Lower leg skin (tissue), 4 donors: ENCODE measurements at regions not wholly inside any gene's neighbourhood (a gene's known extent, or its start where the extent isn't known, plus 50 kb on each side); places are given as distances from the start of the nearest gene placed in this dataset.

Experiments
- DNase-seq, 2 donors: peaks; one replicate each; pipeline ENCODE4 v3.0.0-alpha.2; 2019; ENCODE audit warnings: low spot score in 2 of 2
- H3K4me3 ChIP-seq: fragments of 200-600 bp; sonication (generic); 2 replicates; pipeline ENCODE4 v1.5.1; 2017; ENCODE audit warnings: mild to moderate bottlenecking, low read depth; ENCODE audit not compliant: poor library complexity, severe bottlenecking
- POLR2A ChIP-seq, 2 donors: fragments of 450-650 bp; IDR thresholded peaks; one replicate each; pipeline ENCODE4 v1.6.1; 2016 to 2017; ENCODE audit warnings: antibody characterized with exemption in 2 of 2, mild to moderate bottlenecking in 1 of 2, moderate library complexity in 1 of 2
- WGBS, 2 donors: methylation state at CpG; one replicate each; pipeline ENCODE4 v1.1.5; 2018; 5-methylcytosine and 5-hydroxymethylcytosine counted together
- intact Hi-C: fragments of 100-400 bp; cut with DNase I; formaldehyde crosslinking; loops from one replicate; pipeline ENCODE4 v1.15.0; 2023; ENCODE audit warnings: low total_unique reads
- TF ChIP-seq, protein P1 (sequence below), 3 donors: fragments of 450-650 bp; IDR thresholded peaks; one replicate each; pipeline ENCODE4 v1.5.1; 2016; ENCODE audit warnings: antibody characterized with exemption in 3 of 3, mild to moderate bottlenecking in 3 of 3, moderate library complexity in 2 of 3

DNA sequence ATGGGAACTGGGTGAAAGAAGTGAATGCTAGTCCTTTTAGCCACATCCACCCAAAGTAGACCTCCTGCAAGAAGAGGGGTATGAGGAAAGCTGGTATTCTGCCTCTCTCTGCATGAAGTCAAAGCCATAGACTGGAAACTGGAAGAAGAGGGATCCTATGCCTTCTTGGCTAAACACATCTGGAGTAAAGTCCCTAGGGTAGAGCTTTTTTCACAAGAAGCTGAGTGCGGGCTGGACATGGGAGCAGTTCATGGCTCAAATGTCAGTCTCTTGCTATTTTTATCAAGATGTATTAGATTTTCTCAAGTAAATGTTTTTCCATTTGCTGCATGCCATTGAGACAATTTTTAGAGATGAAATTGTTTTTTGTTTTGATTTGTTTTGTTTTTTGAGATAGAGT, 206.5 kb upstream of the TMEM72 start:
- intact Hi-C loops: no loop called here
- TF ChIP-seq POLR2A (IDR thresholded peaks at IDR 0.05): no peak
- TF ChIP-seq, protein P1, sequence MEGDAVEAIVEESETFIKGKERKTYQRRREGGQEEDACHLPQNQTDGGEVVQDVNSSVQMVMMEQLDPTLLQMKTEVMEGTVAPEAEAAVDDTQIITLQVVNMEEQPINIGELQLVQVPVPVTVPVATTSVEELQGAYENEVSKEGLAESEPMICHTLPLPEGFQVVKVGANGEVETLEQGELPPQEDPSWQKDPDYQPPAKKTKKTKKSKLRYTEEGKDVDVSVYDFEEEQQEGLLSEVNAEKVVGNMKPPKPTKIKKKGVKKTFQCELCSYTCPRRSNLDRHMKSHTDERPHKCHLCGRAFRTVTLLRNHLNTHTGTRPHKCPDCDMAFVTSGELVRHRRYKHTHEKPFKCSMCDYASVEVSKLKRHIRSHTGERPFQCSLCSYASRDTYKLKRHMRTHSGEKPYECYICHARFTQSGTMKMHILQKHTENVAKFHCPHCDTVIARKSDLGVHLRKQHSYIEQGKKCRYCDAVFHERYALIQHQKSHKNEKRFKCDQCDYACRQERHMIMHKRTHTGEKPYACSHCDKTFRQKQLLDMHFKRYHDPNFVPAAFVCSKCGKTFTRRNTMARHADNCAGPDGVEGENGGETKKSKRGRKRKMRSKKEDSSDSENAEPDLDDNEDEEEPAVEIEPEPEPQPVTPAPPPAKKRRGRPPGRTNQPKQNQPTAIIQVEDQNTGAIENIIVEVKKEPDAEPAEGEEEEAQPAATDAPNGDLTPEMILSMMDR (IDR thresholded peaks at IDR 0.05): no peak
- WGBS, 2 donors: 65 to 71% methylated on average over 1 of the region's 1 CpG
- DNase-seq: no peak
- H3K4me3 ChIP-seq: no peak overlapping the region

DNA sequence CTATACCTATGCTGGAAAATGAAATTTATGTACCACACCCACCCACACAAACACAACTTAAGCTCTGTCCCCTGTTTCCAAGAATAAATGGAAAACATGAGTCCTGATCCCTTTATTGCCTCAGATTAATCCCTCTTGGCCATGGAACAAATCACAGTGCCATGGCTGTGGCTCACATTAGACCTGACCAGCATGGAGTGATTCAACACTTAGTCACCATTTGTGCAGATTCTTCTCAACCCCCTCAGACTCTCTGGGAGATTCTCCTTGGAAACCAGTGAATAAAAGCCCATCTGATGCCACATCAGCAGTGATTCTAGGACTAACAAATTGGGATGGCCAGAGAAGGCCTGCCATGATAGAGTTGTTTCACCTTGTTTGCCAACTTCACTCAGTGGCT, 204.4 kb upstream of the TMEM72 start:
- TF ChIP-seq, protein P1 (IDR thresholded peaks at IDR 0.05): no peak
- TF ChIP-seq POLR2A (IDR thresholded peaks at IDR 0.05): no peak
- H3K4me3 ChIP-seq: no peak overlapping the region
- intact Hi-C loops: no loop called here
- DNase-seq: no peak

DNA sequence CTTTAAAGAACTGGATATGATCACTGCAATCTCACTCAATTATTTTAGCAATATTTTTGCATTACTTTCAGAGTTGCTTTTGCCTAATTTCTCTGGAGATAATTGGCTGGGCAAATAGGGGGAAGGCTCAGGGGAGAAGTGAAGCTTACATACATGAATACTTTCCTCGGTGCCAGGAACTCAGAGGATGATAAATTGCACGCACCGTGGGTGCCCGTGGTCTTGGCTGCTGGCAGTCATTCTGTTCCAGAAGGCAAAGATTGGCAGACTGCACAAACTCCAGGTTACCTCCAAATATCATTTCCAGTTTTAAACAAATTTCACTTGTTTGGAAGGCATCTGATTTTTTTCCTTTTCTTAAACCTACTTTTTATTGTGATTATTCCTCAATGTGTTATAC, 197.8 kb upstream of the TMEM72 start:
- DNase-seq: no peak
- WGBS, 2 donors: 41 to 46% methylated on average over 4 of the region's 4 CpGs
- no peak overlapping the region for H3K4me3 ChIP-seq
- intact Hi-C loops: no loop called here
- TF ChIP-seq, protein P1 (IDR thresholded peaks at IDR 0.05): no peak
- no peak for TF ChIP-seq POLR2A (IDR thresholded peaks at IDR 0.05)

DNA sequence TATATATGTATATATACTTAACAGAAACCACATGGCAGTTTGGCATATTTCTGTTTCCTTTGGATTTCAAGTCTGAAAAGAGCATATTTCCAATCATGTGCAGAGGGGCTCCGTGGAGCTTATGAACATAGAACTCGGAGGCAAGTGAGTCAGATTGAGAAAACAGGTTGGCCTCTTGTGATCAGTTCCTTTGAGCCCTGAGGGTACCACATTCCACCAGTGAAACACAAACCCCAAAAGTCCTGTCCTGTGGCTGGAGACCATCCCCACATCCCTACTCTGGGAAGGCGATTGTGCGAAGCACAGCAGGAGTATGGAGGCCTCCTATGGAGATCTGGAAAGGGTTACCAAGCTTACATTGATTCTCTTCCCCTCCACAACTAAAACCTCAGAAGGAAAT, 196.7 kb upstream of the TMEM72 start:
- TF ChIP-seq POLR2A (IDR thresholded peaks at IDR 0.05): no peak
- no peak for DNase-seq
- WGBS, 2 donors: 72 to 78% methylated on average over 4 of the region's 4 CpGs
- intact Hi-C loops: no loop called here
- H3K4me3 ChIP-seq: no peak overlapping the region

DNA sequence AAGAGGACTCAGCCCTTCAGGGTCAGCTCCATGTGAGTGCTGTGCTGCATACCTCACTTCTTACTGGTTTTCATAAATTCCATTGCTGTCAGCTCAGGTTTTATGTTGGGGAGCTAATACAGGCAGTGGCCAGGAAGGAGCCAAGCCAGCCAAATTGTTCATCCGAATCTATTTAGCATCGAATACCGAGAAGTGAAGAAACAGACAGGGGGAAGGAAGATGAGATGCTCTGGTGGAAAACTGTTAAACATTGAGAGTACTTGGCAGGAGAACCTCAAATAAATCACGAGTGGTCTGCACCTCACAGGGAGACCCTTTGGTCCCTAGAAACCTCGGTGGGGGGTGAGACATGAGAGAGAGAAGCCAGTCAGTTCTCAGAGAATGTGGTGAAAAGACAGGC, 196.0 kb upstream of the TMEM72 start:
- no peak for DNase-seq
- TF ChIP-seq, protein P1 (IDR thresholded peaks at IDR 0.05): no peak
- TF ChIP-seq POLR2A (IDR thresholded peaks at IDR 0.05): no peak
- H3K4me3 ChIP-seq: no peak overlapping the region
- 65 to 76% methylated on average over 5 of the region's 5 CpGs for WGBS, 2 donors
- intact Hi-C loops: no loop called here

DNA sequence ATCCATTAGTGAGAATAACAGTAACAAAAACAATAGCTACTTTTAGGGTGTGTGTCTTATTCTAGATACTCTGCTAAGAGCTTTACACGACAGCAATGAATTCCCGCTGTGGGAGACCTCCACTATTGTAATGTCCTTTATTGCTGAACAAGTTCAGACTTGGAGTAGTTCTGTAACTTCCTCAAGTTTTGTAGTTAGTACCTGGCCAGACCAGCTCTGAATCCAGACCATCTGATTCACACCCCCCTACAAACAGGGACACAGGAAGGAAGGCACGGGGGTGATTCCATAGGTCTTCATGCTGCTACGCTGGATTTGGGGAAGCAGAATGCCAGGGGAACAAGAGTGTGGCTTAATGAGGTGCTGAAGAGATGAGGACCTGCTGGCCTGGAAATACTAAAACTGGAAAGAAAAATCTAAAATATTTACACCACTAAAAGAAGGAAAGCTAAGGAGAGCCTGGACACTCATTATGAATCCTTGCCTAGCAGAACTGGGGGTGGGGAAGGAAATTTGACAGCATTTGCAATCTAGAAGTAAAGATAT, 194.6 kb upstream of the TMEM72 start:
- 58% methylated on average over 4 of the region's 4 CpGs for WGBS, 2 donors
- DNase-seq: no peak
- intact Hi-C loops: no loop called here
- H3K4me3 ChIP-seq: no peak overlapping the region
- TF ChIP-seq, protein P1 (IDR thresholded peaks at IDR 0.05): no peak
- TF ChIP-seq POLR2A (IDR thresholded peaks at IDR 0.05): no peak
